ENCODE measurements at regions not wholly inside any gene's neighbourhood (a gene's known extent, or its start where the extent isn't known, plus 50 kb on each side); places are given as distances from the start of the nearest gene placed in this dataset.

- no peak overlapping the region for H3K4me3 ChIP-seq (ENCODE audit: low read length in 2 of 2)
- no peak overlapping the region for H3K27ac ChIP-seq (ENCODE audit: low read depth in 1 of 2, low read length in 2 of 2)
- no peaks in the 10 kb centered on the region for H3K27me3 ChIP-seq (ENCODE audit: control insufficient read depth in 1 of 2, insufficient read depth in 2 of 2, low read length in 1 of 2)
- ATAC-seq (ENCODE audit: low FRiP score) (no peak), DNase-seq (peak in 1 of 2 donors; percentile 49)
- no peaks in the 10 kb centered on the region for H3K9me3 ChIP-seq (ENCODE audit: control insufficient read depth, low read length)
- H3K4me1 ChIP-seq (ENCODE audit: control insufficient read depth in 1 of 2, insufficient read depth in 2 of 2, low read length in 2 of 2) = peaks cover 0 to 1% of the 10 kb centered on the region in 2 donors
- no peaks in the 10 kb centered on the region for H3K36me3 ChIP-seq (ENCODE audit: control insufficient read depth in 1 of 2, insufficient read depth in 2 of 2, low read length in 1 of 2)
- intact Hi-C loops (cut with DNase I) = no loop called here
Measured at GRCh38 chr6:140908505-140908904, 1224.2 kb upstream of the GJE1 start.

- Histone ChIP-seq H3K27me3 (ENCODE audit: control insufficient read depth in 1 of 2, insufficient read depth in 2 of 2, low read length in 1 of 2) (no peaks in the 10 kb centered on the region), H3K4me1 (ENCODE audit: control insufficient read depth in 1 of 2, insufficient read depth in 2 of 2, low read length in 2 of 2) (peaks cover 0 to 1% of the 10 kb centered on the region in 2 donors), H3K27ac (ENCODE audit: low read depth in 1 of 2, low read length in 2 of 2) (no peak overlapping the region), H3K4me3 (ENCODE audit: low read length in 2 of 2) (no peak overlapping the region), H3K36me3 (ENCODE audit: control insufficient read depth in 1 of 2, insufficient read depth in 2 of 2, low read length in 1 of 2) (no peaks in the 10 kb centered on the region), H3K9me3 (ENCODE audit: control insufficient read depth, low read length) (no peaks in the 10 kb centered on the region)
- ATAC-seq (ENCODE audit: low FRiP score) = no peak
- WGBS, 2 donors = 94 to 95% methylated on average over 9 of the region's 9 CpGs
- peak in 1 of 2 donors; percentile 63 for DNase-seq
- intact Hi-C loops (cut with DNase I) = no loop called here
Measured at GRCh38 chr6:140907235-140907634, 1225.5 kb upstream of the GJE1 start.

GRCh38 chr6:140905724-140906123 lies 1227.0 kb upstream of the GJE1 start:
- no peak overlapping the region for H3K27ac ChIP-seq (ENCODE audit: low read depth in 1 of 2, low read length in 2 of 2)
- H3K4me3 ChIP-seq (ENCODE audit: low read length in 2 of 2) = no peak overlapping the region
- H3K36me3 ChIP-seq (ENCODE audit: control insufficient read depth in 1 of 2, insufficient read depth in 2 of 2, low read length in 1 of 2) = no peaks in the 10 kb centered on the region
- peaks cover 0 to 1% of the 10 kb centered on the region in 2 donors for H3K4me1 ChIP-seq (ENCODE audit: control insufficient read depth in 1 of 2, insufficient read depth in 2 of 2, low read length in 2 of 2)
- intact Hi-C loops (cut with DNase I) = no loop called here
- peaks cover 2% of the 10 kb centered on the region for H3K9me3 ChIP-seq (ENCODE audit: control insufficient read depth, low read length)
- DNase-seq = no peak
- H3K27me3 ChIP-seq (ENCODE audit: control insufficient read depth in 1 of 2, insufficient read depth in 2 of 2, low read length in 1 of 2) = no peaks in the 10 kb centered on the region
- no peak for ATAC-seq (ENCODE audit: low FRiP score)

DNA sequence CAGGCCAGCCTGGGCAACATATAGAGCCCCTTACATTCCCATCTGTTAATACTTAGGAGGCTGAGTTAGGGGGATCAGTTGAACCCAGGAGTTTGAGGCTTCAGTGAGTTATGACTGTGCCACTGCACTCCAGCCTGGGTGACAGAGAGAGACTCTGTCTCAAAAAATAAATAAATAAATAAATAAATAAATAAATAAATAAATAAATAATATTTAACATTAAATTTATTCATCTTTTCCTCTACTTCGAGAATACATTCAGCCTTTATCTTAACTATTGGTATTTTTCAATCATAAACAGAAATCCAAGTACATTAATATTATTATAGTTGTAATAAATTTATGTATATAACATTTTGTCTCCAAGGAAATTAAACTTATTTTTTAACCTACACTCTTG lies 1227.7 kb upstream of the GJE1 start:
- no peak for ATAC-seq (ENCODE audit: low FRiP score)
- H3K27ac ChIP-seq (ENCODE audit: low read depth in 1 of 2, low read length in 2 of 2) = no peak overlapping the region
- peaks cover 0 to 1% of the 10 kb centered on the region in 2 donors for H3K4me1 ChIP-seq (ENCODE audit: control insufficient read depth in 1 of 2, insufficient read depth in 2 of 2, low read length in 2 of 2)
- DNase-seq = no peak
- H3K9me3 ChIP-seq (ENCODE audit: control insufficient read depth, low read length) = peaks cover 2% of the 10 kb centered on the region
- 87 to 96% methylated on average over 1 of the region's 1 CpG for WGBS, 2 donors
- intact Hi-C loops (cut with DNase I) = no loop called here
- H3K36me3 ChIP-seq (ENCODE audit: control insufficient read depth in 1 of 2, insufficient read depth in 2 of 2, low read length in 1 of 2) = no peaks in the 10 kb centered on the region
- H3K4me3 ChIP-seq (ENCODE audit: low read length in 2 of 2) = no peak overlapping the region
- H3K27me3 ChIP-seq (ENCODE audit: control insufficient read depth in 1 of 2, insufficient read depth in 2 of 2, low read length in 1 of 2) = no peaks in the 10 kb centered on the region

GRCh38 chr6:140897804-140898573 lies 1234.7 kb upstream of the GJE1 start:
- intact Hi-C loops (cut with DNase I) = no loop called here
- no peak overlapping the region for H3K27ac ChIP-seq (ENCODE audit: low read depth in 1 of 2, low read length in 2 of 2)
- no peaks in the 10 kb centered on the region for H3K36me3 ChIP-seq (ENCODE audit: control insufficient read depth in 1 of 2, insufficient read depth in 2 of 2, low read length in 1 of 2)
- DNase-seq = peak in 1 of 2 donors; percentile 59
- 92 to 96% methylated on average over 8 of the region's 8 CpGs for WGBS, 2 donors
- H3K4me3 ChIP-seq (ENCODE audit: low read length in 2 of 2) = no peak overlapping the region
- H3K4me1 ChIP-seq (ENCODE audit: control insufficient read depth in 1 of 2, insufficient read depth in 2 of 2, low read length in 2 of 2) = no peaks in the 10 kb centered on the region
- peak; percentile 54 for ATAC-seq (ENCODE audit: low FRiP score)
- no peaks in the 10 kb centered on the region for H3K27me3 ChIP-seq (ENCODE audit: control insufficient read depth in 1 of 2, insufficient read depth in 2 of 2, low read length in 1 of 2)
- H3K9me3 ChIP-seq (ENCODE audit: control insufficient read depth, low read length) = peaks cover 2% of the 10 kb centered on the region

- no peak for ATAC-seq (ENCODE audit: low FRiP score)
- H3K9me3 ChIP-seq (ENCODE audit: control insufficient read depth, low read length) = peaks cover 2% of the 10 kb centered on the region
- 93 to 96% methylated on average over 3 of the region's 3 CpGs for WGBS, 2 donors
- intact Hi-C loops (cut with DNase I) = no loop called here
- H3K36me3 ChIP-seq (ENCODE audit: control insufficient read depth in 1 of 2, insufficient read depth in 2 of 2, low read length in 1 of 2) = no peaks in the 10 kb centered on the region
- no peaks in the 10 kb centered on the region for H3K27me3 ChIP-seq (ENCODE audit: control insufficient read depth in 1 of 2, insufficient read depth in 2 of 2, low read length in 1 of 2)
- no peak for DNase-seq
- H3K27ac ChIP-seq (ENCODE audit: low read depth in 1 of 2, low read length in 2 of 2) = no peak overlapping the region
- no peaks in the 10 kb centered on the region for H3K4me1 ChIP-seq (ENCODE audit: control insufficient read depth in 1 of 2, insufficient read depth in 2 of 2, low read length in 2 of 2)
- H3K4me3 ChIP-seq (ENCODE audit: low read length in 2 of 2) = no peak overlapping the region
Measured at GRCh38 chr6:140897349-140897748, 1235.4 kb upstream of the GJE1 start.

DNA sequence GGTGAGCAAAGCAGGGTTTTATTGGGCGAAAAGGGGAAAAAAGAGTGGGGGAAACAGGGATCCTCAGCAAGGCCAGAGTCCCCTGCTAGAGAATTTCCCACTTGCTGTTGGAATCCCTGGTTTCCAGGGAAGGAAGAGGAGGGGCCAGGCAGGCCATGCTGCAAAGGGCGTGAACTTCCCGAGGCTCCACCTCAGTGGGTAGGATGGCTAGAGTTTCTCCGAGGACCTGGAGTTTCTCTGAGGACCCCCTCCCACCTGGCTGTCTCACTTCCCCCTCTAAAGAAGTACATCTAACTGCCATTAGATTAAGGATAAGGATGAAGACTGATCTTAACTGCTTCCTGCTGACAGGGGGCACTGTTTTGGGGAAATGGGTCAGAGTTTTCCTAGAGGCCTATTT lies 1239.3 kb upstream of the GJE1 start:
- WGBS, 2 donors = 69 to 85% methylated on average over 4 of the region's 4 CpGs
- intact Hi-C loops (cut with DNase I) = no loop called here

GRCh38 chr6:140879946-140880345 lies 1252.8 kb upstream of the GJE1 start:
- no peak for ATAC-seq (ENCODE audit: low FRiP score)

More for the DNA sequence above, 1239.3 kb upstream of the GJE1 start:
- no peak for DNase-seq
- no peak for ATAC-seq (ENCODE audit: low FRiP score)
- H3K4me3 ChIP-seq (ENCODE audit: low read length in 2 of 2) = no peak overlapping the region
- no peaks in the 10 kb centered on the region for H3K4me1 ChIP-seq (ENCODE audit: control insufficient read depth in 1 of 2, insufficient read depth in 2 of 2, low read length in 2 of 2)
- no peak overlapping the region for H3K27ac ChIP-seq (ENCODE audit: low read depth in 1 of 2, low read length in 2 of 2)
- no peaks in the 10 kb centered on the region for H3K36me3 ChIP-seq (ENCODE audit: control insufficient read depth in 1 of 2, insufficient read depth in 2 of 2, low read length in 1 of 2)
- no peaks in the 10 kb centered on the region for H3K9me3 ChIP-seq (ENCODE audit: control insufficient read depth, low read length)
- H3K27me3 ChIP-seq (ENCODE audit: control insufficient read depth in 1 of 2, insufficient read depth in 2 of 2, low read length in 1 of 2) = no peaks in the 10 kb centered on the region

DNA sequence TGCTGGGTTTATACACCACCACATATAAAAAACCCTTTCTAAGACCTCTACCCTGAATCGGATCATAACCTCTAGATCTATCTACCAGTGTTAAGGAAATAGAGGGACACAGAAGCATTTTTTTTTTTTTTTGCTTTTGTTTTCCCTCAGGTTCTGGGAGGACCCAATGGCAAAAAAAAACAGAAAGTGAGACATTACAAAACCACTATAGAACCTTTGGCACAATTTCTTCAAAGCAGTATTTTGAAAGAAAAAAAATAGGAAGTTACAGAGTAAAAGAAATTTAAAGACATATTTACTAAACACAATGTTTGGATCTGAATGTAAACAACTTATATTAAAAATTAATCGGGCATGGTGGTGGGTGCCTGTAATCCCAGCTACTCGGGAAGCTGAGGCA lies 1258.7 kb upstream of the GJE1 start:
- Histone ChIP-seq H3K36me3 (ENCODE audit: control insufficient read depth in 1 of 2, insufficient read depth in 2 of 2, low read length in 1 of 2) (no peaks in the 10 kb centered on the region), H3K9me3 (ENCODE audit: control insufficient read depth, low read length) (no peaks in the 10 kb centered on the region), H3K4me1 (ENCODE audit: control insufficient read depth in 1 of 2, insufficient read depth in 2 of 2, low read length in 2 of 2) (no peaks in the 10 kb centered on the region), H3K4me3 (ENCODE audit: low read length in 2 of 2) (no peak overlapping the region), H3K27me3 (ENCODE audit: control insufficient read depth in 1 of 2, insufficient read depth in 2 of 2, low read length in 1 of 2) (no peaks in the 10 kb centered on the region), H3K27ac (ENCODE audit: low read depth in 1 of 2, low read length in 2 of 2) (no peak overlapping the region)
- 98% methylated on average over 3 of the region's 3 CpGs for WGBS, 2 donors
- DNase-seq = no peak
- no peak for ATAC-seq (ENCODE audit: low FRiP score)
- intact Hi-C loops (cut with DNase I) = no loop called here

More at GRCh38 chr6:140879946-140880345, 1252.8 kb upstream of the GJE1 start:
- Histone ChIP-seq H3K9me3 (ENCODE audit: control insufficient read depth, low read length) (no peaks in the 10 kb centered on the region), H3K4me3 (ENCODE audit: low read length in 2 of 2) (no peak overlapping the region), H3K27ac (ENCODE audit: low read depth in 1 of 2, low read length in 2 of 2) (no peak overlapping the region), H3K36me3 (ENCODE audit: control insufficient read depth in 1 of 2, insufficient read depth in 2 of 2, low read length in 1 of 2) (no peaks in the 10 kb centered on the region), H3K4me1 (ENCODE audit: control insufficient read depth in 1 of 2, insufficient read depth in 2 of 2, low read length in 2 of 2) (peaks cover 0 to 1% of the 10 kb centered on the region in 2 donors), H3K27me3 (ENCODE audit: control insufficient read depth in 1 of 2, insufficient read depth in 2 of 2, low read length in 1 of 2) (no peaks in the 10 kb centered on the region)
- DNase-seq = no peak
- intact Hi-C loops (cut with DNase I) = no loop called here
